HG02973 (cell line): ENCODE measurements at regions not wholly inside any gene's neighbourhood (a gene's known extent, or its start where the extent isn't known, plus 50 kb on each side); places are given as distances from the start of the nearest gene placed in this dataset.

Experiments
- ATAC-seq: cut with Tn5 transposase; IDR thresholded peaks from one replicate; pipeline ENCODE4 v1.9.1; 2021; ENCODE audit warnings: moderate library complexity; ENCODE audit not compliant: unreplicated experiment

GRCh38 chr5:68161156-68161555 is 54.4 kb upstream of the PIK3R1 start:
- no peak for ATAC-seq

GRCh38 chr5:68159224-68159951 is 56.2 kb upstream of the PIK3R1 start:
- ATAC-seq, result no peak

- no peak for ATAC-seq
Measured at GRCh38 chr5:68155940-68156339, 59.6 kb upstream of the PIK3R1 start.

- ATAC-seq, result no peak
Measured at GRCh38 chr5:68154119-68154857, 61.3 kb upstream of the PIK3R1 start.

DNA sequence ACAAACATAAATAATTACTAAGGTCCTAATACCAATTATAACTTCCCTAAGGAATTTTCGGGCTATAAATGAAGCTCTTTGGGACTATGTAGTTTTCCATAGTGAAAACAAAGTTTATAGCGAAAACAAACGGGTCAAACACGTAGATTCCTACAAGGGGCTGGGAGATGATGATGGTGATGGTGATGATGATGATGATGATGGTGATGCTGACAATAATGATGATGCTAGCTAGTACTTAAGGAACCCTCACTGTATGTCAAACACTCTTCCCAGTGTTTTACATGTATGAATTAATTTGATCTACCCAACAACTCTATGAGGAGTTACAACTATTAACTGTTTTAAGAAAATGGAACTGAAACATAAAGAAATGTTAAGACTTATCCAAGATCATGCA is 63.7 kb upstream of the PIK3R1 start:
- ATAC-seq, result no peak

- no peak for ATAC-seq
Measured at GRCh38 chr5:68149189-68149588, 66.4 kb upstream of the PIK3R1 start.

DNA sequence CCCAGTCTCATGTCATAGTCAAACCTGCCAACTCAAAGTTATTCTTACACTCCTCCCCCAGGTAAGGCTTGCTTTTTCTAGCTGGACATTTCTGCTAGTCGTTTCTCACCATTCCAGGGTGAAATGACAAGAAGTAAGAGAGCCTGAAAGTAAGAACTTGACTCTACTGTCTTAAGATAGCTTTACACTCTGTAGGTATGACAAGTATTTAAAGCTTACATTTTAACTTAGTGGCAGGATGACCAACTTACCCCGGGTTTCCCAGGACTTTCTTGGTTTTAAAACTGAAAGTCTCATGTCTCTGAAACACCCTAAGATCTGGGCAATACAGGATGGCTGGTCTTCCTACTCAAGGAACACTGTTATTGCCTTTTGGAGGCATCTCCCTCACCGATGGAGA is 67.5 kb upstream of the PIK3R1 start:
- ATAC-seq, result no peak

GRCh38 chr5:68147659-68148058 is 67.9 kb upstream of the PIK3R1 start:
- no peak for ATAC-seq

DNA sequence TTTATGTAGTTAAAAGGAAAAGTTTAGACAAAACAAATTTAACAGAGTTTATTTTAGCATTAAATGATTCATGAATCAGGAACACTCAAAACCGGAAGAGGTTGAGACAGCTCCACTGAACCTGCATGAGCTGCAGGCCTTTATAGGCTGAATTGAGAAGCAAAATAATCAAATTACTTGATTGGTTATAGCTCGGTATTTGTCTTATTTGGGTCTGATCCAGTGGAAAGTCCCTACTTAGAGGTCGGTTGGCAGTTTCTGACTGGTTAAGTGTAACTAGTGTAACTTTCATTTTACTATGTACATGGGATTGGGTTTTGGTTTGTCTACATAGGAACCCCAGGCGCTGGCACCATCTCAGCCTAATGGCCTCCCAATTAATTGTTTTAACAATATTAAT is 74.1 kb upstream of the PIK3R1 start:
- no peak for ATAC-seq

- ATAC-seq, result peak; percentile 45
Measured at GRCh38 chr5:68140763-68141162, 74.8 kb upstream of the PIK3R1 start.

DNA sequence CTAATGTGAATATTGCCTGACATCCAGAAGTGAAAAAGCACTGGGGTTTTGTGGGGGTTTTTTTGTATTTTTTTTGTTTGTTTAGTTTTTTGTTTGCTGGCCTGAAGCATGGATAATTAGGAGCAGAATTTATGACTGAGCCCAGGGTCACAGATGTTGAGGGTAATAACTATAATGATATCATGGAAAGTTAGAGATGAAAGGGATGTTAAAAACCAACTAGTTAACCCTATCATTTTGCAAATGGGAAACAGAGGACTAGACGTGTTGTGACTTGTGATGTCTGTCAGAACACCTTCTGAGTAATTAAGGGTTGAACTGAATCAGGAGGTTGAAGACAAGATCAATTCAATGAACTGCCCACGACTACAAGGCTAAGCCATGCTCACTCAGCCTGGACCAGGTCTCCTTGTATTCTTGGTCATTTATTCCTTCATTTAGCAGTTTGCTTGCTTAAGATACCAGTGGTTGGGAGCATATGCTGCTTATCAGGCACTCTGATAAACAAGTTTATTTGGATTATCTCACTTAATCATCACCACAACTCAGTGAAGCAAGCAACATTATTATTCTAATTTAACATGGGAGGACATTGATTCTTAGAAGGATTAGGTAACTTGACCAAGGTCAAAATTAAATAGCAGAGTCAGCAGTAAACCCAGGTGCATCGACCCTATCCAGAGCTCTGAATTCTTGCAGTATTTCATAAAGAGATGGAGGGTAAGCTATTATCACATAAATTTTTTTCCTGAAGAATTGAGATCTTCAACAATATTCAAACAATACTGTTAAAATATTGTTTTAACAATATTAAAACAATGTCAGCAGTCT is 75.7 kb upstream of the PIK3R1 start:
- ATAC-seq, result no peak

GRCh38 chr5:68137511-68138140 is 77.9 kb upstream of the PIK3R1 start:
- ATAC-seq, result no peak

DNA sequence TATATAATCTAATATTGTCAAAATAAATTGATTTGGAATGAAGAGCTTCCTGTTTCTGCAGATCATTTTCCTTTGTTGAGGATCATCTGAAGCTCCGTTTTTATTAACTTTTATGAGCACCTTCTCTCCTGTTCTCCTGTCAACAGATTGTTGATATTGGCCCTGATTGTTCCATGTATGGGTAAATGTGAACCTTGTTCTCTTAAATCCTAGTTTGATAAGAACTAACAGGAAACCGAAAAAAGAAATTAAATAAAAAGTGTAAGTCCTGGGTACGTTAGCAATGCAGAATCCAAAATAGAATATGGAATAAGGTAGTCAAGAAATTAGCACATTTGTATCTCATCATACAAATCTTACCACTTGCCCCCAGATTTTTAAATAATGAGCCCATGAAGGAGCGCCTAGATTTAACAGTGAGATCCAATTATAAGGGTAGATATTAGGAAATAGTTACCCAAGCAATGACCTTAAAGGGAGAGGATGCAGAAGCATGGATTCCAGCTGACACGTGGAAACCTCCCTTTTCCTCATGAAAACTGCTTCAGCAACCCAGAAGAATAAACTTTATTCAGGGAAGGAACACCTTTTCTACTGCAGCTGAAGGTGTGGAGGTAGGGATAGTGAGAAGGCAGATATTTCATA is 80.8 kb upstream of the PIK3R1 start:
- no peak for ATAC-seq

DNA sequence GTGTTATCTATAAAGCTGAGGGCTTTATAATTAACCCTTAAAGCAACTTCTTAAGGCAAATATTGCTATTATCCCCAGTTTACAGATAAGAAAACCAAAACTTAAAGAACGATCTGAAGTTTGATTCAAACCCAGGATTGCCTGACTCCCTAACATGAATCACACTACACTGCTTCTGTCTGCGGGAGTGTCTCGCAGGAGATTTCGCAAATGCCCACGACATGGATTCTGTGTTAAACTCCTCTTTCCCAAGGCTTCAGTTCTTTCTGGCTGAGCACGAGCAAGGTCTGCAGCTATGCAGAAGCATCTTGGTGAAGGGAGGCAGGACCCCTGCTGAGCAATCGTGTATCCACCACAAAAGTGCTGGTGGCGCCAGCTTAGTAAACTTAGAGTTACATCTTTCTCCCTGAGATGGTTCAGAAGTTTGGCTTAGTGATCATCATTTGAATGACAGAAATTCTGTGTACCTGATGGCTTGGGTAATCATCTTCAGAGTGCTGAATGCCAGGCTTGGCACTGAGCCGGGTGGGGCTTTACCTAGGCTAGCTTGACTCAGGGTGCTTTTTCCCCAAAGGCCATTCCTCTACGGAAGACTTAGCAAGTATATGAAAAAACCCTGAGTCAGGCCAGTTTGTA is 81.4 kb upstream of the PIK3R1 start:
- ATAC-seq, result no peak

GRCh38 chr5:68130253-68130652 is 85.3 kb upstream of the PIK3R1 start:
- ATAC-seq, result no peak

DNA sequence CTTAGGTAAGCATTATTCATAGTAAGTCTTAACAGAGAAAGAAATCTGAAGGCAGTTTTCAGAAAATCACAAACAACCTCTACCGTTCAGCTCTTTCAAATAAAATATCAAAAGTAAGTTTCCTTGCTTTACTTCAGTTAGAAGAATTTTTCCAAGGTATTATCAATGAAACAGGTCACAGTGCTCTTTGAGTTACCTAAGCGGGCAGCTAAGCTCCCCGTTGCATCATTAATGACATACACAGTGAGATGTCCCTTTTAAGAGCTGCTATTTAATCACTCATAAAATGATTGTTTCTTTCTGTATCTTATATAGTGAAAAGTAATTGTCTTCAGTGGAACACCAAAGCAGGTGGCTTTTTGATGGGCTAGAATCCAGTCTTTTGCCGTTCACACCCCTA is 86.2 kb upstream of the PIK3R1 start:
- ATAC-seq, result no peak

DNA sequence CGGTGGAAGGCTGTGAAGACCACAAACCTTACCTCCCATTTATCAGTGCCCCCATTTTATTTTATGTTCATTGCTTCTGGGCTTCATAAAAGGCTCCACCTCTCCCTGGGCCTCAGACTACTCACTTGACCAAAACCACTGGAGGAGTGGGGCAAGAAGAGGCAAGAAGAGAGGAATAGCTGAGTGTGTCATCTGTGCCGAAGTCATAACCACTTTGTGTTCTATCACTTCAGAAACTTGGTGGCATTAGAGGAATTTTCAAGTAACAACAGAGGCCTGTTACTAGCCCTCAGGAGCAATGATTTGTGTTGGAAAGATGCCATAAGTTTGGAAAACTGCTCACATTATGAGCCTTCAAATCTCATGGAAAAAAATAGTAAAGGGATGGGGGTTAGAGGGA is 88.7 kb upstream of the PIK3R1 start:
- ATAC-seq, result no peak

DNA sequence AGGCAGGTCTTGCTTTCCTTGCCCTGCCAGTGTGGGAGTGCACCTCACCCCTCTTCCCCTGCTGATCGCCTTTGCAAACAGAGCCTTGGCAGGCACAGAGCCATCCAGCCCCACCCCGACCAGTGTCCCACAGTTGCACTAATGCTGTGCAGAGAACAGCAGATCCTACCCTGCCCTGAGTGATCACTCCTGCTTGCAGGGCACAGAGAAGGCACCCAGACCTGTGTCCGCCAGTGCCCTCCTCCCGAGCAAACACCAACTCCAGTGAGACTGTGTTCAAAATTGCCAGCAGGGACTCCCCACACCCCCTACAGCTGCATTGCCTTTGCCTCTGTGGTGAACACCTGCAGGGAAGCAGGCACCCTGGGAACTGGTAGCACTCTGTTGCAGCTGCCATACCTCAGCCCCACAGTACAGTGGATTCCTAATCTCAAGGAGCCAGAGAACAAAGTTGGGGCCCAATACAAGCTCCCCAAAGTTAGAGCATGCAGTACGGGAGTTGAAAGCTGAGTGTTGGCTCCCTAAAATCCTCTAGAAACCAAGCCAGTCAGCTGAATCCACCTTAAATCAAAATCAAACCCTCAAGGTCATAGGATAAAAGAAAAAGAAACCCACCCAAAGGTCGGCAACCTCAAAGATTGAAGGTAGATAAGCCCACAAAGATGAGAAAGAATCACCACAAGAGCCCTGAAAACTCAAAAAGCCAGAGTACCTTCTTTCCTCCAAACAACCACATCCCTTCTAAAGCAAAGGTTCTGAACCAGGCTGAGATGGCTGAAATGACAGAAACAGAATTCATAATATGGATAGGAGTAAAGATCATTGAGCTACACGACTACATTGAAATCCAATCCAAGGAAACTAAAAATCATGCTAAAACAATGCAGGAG is 92.9 kb upstream of the PIK3R1 start:
- ATAC-seq, result no peak

DNA sequence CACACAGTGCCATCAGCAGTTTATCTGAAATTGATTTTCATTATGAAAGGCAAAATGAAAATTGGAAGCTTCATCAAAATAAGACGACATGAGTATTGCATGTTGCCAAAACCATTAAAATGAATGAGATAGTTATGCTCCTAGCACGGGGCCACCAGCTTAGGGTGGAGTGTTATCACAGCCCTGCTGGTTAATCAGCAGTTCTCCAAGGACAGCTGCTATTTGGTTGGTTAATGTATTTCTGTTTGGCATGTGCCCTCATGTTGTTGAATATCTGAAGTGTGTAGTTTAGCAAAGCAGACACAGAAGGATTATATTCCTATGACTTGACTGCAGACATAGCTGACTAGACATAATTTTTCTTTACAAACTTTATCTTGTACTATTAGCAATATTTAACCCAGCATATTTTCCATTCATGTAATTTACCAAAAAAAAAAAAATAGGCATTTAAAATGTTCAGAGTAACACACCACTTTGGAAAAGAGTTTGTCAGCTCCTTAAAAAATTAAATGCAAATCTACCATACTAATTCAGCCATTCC is 98.6 kb upstream of the PIK3R1 start:
- ATAC-seq, result no peak
